RWPE1 (cell line): ENCODE measurements at regions not wholly inside any gene's neighbourhood (a gene's known extent, or its start where the extent isn't known, plus 50 kb on each side); places are given as distances from the start of the nearest gene placed in this dataset.

ENCODE experiments used
- CTCF ChIA-PET: fragments of 350-600 bp; sonication (Branson Sonifier 250); formaldehyde crosslinking; extraction: SDS; loops from one replicate; lab custom pipeline; 2021; lab: Yijun Ruan, JAX
- POLR2A ChIA-PET: fragments of 400-600 bp; formaldehyde crosslinking; extraction: SDS; loops from one replicate; lab custom pipeline; 2020; ENCODE audit warnings: antibody characterized with exemption; ENCODE audit not compliant: low non-redundant PET; lab: Yijun Ruan, JAX
- DNase-seq: peaks from one replicate; pipeline ENCODE4 v3.0.0; 2012; ENCODE audit warnings: low spot score
- H3K27ac ChIP-seq: fragments of 450-650 bp; 2 replicates; pipeline ENCODE4 v1.5.1; 2017
- CTCF ChIP-seq: fragments of 450-650 bp; conservative IDR thresholded peaks from 2 replicates; pipeline ENCODE4 v1.5.1; 2017; ENCODE audit warnings: low read depth, mild to moderate bottlenecking

DNA sequence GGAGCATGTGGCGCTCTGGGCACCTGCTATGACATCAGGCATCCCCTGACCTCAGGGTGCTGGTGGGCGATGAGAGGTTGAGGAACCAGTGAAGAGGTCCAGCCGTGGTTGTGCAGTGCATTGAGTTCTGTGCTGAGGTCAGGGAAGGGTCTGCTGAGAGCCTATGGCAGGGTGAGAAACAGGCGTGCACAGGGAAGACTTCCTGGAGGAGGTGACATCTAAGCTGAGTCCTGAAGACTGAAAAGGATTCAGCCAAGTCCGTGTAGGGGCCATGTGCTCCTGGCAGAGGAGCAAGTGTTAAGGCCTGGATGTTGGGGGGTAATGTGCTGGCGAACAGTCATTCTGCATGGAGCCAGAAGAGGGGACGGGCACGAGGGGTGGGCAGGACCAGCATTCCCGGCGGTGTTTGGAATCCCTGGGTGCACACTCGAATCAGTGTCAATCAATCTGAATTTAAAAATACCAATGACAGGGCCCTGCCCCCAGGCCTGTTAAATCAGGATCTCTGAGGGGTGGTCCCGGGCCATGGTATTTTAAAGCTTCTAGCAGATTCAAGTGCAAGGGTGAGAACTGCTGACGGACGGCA, 65.8 kb upstream of the CIBAR2 start:
- H3K27ac ChIP-seq = no peak overlapping the region
- no peak for TF ChIP-seq CTCF
- CTCF ChIA-PET = no interaction called here
- POLR2A ChIA-PET = no interaction called here
- DNase-seq = no peak

DNA sequence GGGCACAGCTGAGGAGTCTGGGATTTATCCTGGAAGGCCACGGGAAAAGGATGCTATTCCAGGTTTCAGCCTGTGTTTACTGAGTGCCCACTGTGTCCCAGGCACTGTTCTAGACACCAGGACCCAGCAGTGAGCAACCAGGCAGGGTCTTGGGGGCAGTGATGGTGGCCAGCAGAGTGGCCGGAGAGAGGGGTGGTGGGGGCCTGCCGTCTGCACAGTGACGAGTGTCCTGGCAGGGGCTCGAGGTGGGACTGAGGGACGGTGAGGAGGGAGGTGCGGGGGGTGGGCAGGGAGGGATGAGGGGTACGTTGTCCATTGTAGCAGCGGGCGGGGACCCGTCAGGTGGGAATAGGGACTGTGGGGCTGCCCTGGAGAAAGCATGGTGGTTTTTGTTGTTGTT, 66.3 kb upstream of the CIBAR2 start:
- POLR2A ChIA-PET = no interaction called here
- CTCF ChIA-PET = interaction anchor here (0.6 kb wide), 1 partner anchor 109 kb away, joined by 3 read pairs; no protein-coding TSS in a partner anchor
- TF ChIP-seq CTCF = no peak
- H3K27ac ChIP-seq = no peak overlapping the region
- DNase-seq = no peak

- no peak overlapping the region for H3K27ac ChIP-seq
- TF ChIP-seq CTCF = no peak
- CTCF ChIA-PET = interaction anchor here (0.6 kb wide), 1 partner anchor 110 kb away, joined by 3 read pairs; no protein-coding TSS in a partner anchor
- no peak for DNase-seq
- POLR2A ChIA-PET = no interaction called here
These were observed 67.2 kb upstream of the CIBAR2 start for GRCh38 chr16:85179344-85180046.

GRCh38 chr16:85180047-85180826, 68.0 kb upstream of the CIBAR2 start:
- TF ChIP-seq CTCF = no peak
- H3K27ac ChIP-seq = no peak overlapping the region
- DNase-seq = no peak
- ChIA-PET CTCF (interaction anchor here (0.6 to 0.8 kb wide), 2 partner anchors 18 to 122 kb away, joined by 3 to 4 read pairs; no protein-coding TSS in a partner anchor), POLR2A (no interaction called here)

DNA sequence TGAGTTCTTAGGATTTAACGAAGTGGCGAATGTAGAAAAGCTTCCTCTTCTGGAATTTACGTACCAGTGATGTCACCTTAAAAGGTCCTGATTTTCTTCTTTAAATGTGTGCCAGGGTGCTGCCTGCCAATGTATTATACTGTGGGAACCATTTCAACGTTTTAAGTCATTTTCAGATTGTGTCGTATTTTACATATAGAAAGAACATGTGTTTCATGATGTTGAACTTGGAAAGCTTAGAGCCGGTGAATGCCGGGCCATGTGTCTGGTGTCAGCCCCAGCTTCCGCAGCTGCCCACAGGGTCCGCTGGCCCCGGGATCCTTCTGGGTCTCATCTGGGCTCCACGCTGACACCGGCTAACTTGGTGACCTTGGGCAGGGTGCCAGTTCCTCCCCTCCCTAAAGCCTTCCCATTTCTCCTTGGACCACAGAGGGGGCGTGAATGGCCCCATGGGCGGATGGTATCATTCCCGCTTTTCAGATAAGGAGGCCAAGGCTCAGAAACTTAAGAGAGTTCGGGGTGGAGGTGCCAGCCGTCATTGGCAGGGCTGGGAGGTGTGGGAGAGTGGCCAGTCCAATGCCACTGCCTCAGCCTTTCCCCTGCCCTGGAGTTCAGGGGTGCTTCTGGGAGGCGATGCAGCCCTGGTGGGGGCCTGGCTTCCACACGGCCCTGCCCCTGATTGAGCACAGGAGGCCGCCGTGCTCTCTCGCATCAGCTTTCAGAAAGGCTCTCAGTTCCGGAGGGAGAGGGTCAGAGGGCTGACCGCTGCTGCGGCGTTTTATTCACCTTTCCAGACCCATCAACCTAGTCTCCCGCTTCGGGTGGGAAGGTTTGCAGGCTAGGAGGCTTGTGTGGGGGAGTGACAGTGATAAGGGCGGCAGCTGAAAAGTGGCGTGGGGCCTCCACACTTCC, 68.8 kb upstream of the CIBAR2 start:
- no peak for TF ChIP-seq CTCF
- no peak for DNase-seq
- ChIA-PET POLR2A (no interaction called here), CTCF (interaction anchor here (0.5 to 0.8 kb wide), 3 partner anchors 17 to 273 kb away, joined by 3 to 4 read pairs (median 3); no protein-coding TSS in a partner anchor)
- no peak overlapping the region for H3K27ac ChIP-seq

DNA sequence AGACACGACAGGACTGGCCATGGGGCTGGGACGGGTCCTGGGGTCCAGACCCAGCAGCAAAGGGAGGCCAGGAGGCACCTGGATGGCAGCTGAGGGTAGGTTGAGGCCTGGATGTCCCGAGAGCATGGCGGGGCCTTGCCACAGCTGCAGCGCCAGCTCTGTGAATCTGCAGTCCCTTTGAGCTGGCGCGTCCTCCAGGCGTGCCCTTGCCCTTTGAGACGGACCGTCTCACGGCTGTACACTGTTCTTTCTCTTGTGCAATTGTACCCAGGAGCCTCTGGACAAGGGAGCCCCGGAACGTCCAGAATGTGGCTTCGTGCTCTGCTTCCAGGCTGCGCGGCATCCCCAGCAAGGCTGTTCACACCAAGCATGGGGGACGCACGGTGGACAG, 69.5 kb upstream of the CIBAR2 start:
- TF ChIP-seq CTCF = no peak
- CTCF ChIA-PET = interaction anchor here (0.5 kb wide), 1 partner anchor 273 kb away, joined by 3 read pairs; no protein-coding TSS in a partner anchor
- H3K27ac ChIP-seq = no peak overlapping the region
- POLR2A ChIA-PET = no interaction called here
- DNase-seq = no peak
